ENCODE measurements at regions not wholly inside any gene's neighbourhood (a gene's known extent, or its start where the extent isn't known, plus 50 kb on each side); places are given as distances from the start of the nearest gene placed in this dataset.

GRCh38 chr13:44293374-44293773 is 80.2 kb upstream of the SERP2 start:
- Histone ChIP-seq H3K4me3 (no peak overlapping the region), H3K4me2 (peak overlapping the region in 4 of 11 experiments; percentile 5 to 54 (median 35); a peak in 5 of 22 replicates), H3K27me3 (0 out of 22 replicates have a peak, but pooled peaks cover 0 to 5% (median 0%) of the 10 kb centered on the region in 11 experiments), H3K9ac (no peak overlapping the region), H4K20me1 (no peaks in the 10 kb centered on the region), H3K36me3 (no peaks in the 10 kb centered on the region), H3K27ac (no peak overlapping the region; a peak in 1 of 22 replicates), H3K4me1 (peaks cover 0 to 14% (median 0%) of the 10 kb centered on the region in 10 experiments; a peak in 6 of 20 replicates), H3K9me3 (replicated peaks in 1 of 11) (peaks cover 0 to 30% (median 8%) of the 10 kb centered on the region in 11 experiments; a peak in 11 of 22 replicates)
- no peak for TF ChIP-seq Cebpa-rat (IDR thresholded peaks at IDR 0.05)

GRCh38 chr13:44293908-44294735 is 79.5 kb upstream of the SERP2 start:
- H3K4me3 ChIP-seq: no peak overlapping the region
- no peak for TF ChIP-seq Cebpa-rat (IDR thresholded peaks at IDR 0.05)
- peaks cover 0 to 30% (median 8%) of the 10 kb centered on the region in 11 experiments; a peak in 11 of 22 replicates for H3K9me3 ChIP-seq (replicated peaks in 1 of 11)
- H3K36me3 ChIP-seq: no peaks in the 10 kb centered on the region
- H3K4me1 ChIP-seq: peaks cover 0 to 14% (median 0%) of the 10 kb centered on the region in 10 experiments; a peak in 6 of 20 replicates
- no peaks in the 10 kb centered on the region for H3K27me3 ChIP-seq
- peak overlapping the region in 4 of 11 experiments; percentile 5 to 54 (median 35); a peak in 6 of 22 replicates for H3K4me2 ChIP-seq
- H3K9ac ChIP-seq: no peak overlapping the region
- no peaks in the 10 kb centered on the region for H4K20me1 ChIP-seq
- no peak overlapping the region for H3K27ac ChIP-seq

DNA sequence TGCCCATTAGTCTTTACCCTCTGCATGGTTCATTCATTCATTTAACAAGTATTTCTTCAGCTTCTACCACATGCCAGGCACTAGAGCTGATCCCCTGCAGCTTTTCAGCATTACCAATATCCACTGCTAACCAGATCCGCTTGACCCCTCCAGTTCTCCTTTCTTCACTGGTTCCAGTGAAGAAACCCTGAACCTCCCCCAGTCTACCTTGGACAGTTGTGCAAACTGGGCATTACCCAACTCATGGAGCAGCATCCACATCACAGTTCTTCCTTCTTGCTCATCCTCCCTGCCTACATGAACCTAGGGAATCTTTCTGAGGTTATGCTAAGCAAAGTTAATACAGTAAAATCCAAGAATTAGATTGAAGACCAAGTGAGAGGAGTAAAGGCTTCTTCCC is 78.7 kb upstream of the SERP2 start:
- no peaks in the 10 kb centered on the region for H3K27me3 ChIP-seq
- H3K36me3 ChIP-seq: no peaks in the 10 kb centered on the region
- no peaks in the 10 kb centered on the region for H4K20me1 ChIP-seq
- H3K4me1 ChIP-seq: peaks cover 0 to 14% (median 0%) of the 10 kb centered on the region in 10 experiments; a peak in 6 of 20 replicates
- H3K9me3 ChIP-seq (replicated peaks in 1 of 11): peaks cover 0 to 30% (median 8%) of the 10 kb centered on the region in 11 experiments; a peak in 11 of 22 replicates
- H3K9ac ChIP-seq: no peak overlapping the region
- TF ChIP-seq Cebpa-rat (IDR thresholded peaks at IDR 0.05): no peak
- H3K4me2 ChIP-seq: peak overlapping the region in 2 of 11 experiments; percentile 36 to 54; a peak in 1 of 22 replicates
- H3K27ac ChIP-seq: no peak overlapping the region
- H3K4me3 ChIP-seq: no peak overlapping the region

DNA sequence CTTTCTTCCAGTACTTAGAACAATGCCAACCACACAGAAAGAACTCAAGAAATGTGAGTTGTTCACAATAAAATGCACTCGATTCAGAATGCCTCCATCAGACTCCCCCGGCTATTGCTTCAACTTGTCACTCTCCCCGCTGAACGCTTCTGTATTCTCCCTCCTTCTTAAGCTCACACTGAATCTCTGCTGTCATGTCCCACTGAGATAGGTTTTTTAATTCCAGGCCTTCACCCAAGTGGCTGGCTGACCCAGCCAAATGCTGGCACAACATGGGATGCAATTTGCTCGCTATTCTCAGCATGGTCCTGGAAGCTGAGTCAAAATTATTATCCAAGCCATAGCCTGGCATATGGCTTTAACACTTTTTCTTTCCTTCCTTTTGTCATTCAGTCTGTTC is 76.8 kb upstream of the SERP2 start:
- Histone ChIP-seq H3K9ac (no peak overlapping the region), H3K4me3 (no peak overlapping the region), H4K20me1 (no peaks in the 10 kb centered on the region), H3K36me3 (no peaks in the 10 kb centered on the region), H3K4me1 (peaks cover 8 to 29% (median 13%) of the 10 kb centered on the region in 10 experiments; a peak in 16 of 20 replicates), H3K27ac (no peak overlapping the region), H3K4me2 (no peak overlapping the region), H3K27me3 (no peaks in the 10 kb centered on the region), H3K9me3 (replicated peaks in 1 of 11) (peaks cover 0 to 24% (median 7%) of the 10 kb centered on the region in 11 experiments; a peak in 11 of 22 replicates)
- TF ChIP-seq Cebpa-rat (IDR thresholded peaks at IDR 0.05): no peak

GRCh38 chr13:44298314-44298713 is 75.3 kb upstream of the SERP2 start:
- peaks cover 8 to 33% (median 13%) of the 10 kb centered on the region in 10 experiments; a peak in 16 of 20 replicates for H3K4me1 ChIP-seq
- H3K9ac ChIP-seq: no peak overlapping the region
- H3K9me3 ChIP-seq (replicated peaks in 1 of 11): peaks cover 0 to 11% (median 0%) of the 10 kb centered on the region in 11 experiments; a peak in 6 of 22 replicates
- H3K4me3 ChIP-seq: no peak overlapping the region
- no peak overlapping the region for H3K27ac ChIP-seq
- no peaks in the 10 kb centered on the region for H4K20me1 ChIP-seq
- H3K27me3 ChIP-seq: no peaks in the 10 kb centered on the region
- TF ChIP-seq Cebpa-rat (IDR thresholded peaks at IDR 0.05): no peak
- H3K36me3 ChIP-seq: no peaks in the 10 kb centered on the region
- no peak overlapping the region for H3K4me2 ChIP-seq

GRCh38 chr13:44299152-44299943 is 74.3 kb upstream of the SERP2 start:
- H3K4me3 ChIP-seq: no peak overlapping the region
- no peaks in the 10 kb centered on the region for H3K36me3 ChIP-seq
- H3K9ac ChIP-seq: no peak overlapping the region
- H3K9me3 ChIP-seq (replicated peaks in 1 of 11): 0 out of 22 replicates have a peak, but pooled peaks cover 0 to 8% (median 0%) of the 10 kb centered on the region in 11 experiments
- no peaks in the 10 kb centered on the region for H3K27me3 ChIP-seq
- H3K4me2 ChIP-seq: no peak overlapping the region
- TF ChIP-seq Cebpa-rat (IDR thresholded peaks at IDR 0.05): no peak
- H4K20me1 ChIP-seq: no peaks in the 10 kb centered on the region
- H3K27ac ChIP-seq: no peak overlapping the region
- H3K4me1 ChIP-seq: peaks cover 8 to 23% (median 13%) of the 10 kb centered on the region in 10 experiments; a peak in 16 of 20 replicates

- Histone ChIP-seq H3K9ac (no peak overlapping the region), H3K4me2 (peak overlapping the region; percentile 4 to 72 (median 55); a peak in 20 of 22 replicates), H3K27me3 (0 out of 22 replicates have a peak, but pooled peaks cover 0 to 3% (median 0%) of the 10 kb centered on the region in 11 experiments), H4K20me1 (no peaks in the 10 kb centered on the region), H3K36me3 (no peaks in the 10 kb centered on the region), H3K27ac (peak overlapping the region in 8 of 11 experiments; percentile 5 to 60 (median 39); a peak in 9 of 22 replicates), H3K4me3 (no peak overlapping the region), H3K9me3 (replicated peaks in 1 of 11) (0 out of 22 replicates have a peak, but pooled peaks cover 0 to 8% (median 0%) of the 10 kb centered on the region in 11 experiments), H3K4me1 (peaks cover 9 to 24% (median 14%) of the 10 kb centered on the region in 10 experiments; a peak in 19 of 20 replicates)
- TF ChIP-seq Cebpa-rat (IDR thresholded peaks at IDR 0.05): peak in 5 of 11 experiments; percentile 13 to 60 (median 30); a peak in 4 of 22 replicates
Observed at GRCh38 chr13:44300895-44301638, 72.6 kb upstream of the SERP2 start.

DNA sequence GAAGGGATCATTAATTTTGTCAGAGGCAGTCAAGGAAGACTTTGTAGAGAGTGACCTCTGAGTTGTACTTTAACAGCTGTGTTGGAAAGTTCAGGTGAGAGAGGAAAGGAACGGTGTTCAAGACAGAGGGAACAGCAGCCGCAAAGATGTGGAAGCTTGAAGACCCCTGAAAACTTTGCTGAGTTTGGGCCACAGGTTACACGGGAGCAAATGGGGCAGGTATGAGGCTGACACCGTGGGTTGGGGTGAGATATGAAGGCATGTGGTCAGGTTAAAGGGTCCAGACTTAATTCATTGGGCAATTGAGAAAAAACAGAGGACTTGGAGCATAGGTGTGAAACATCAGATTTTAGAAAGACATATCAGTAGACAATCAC is 72.0 kb upstream of the SERP2 start:
- H3K27me3 ChIP-seq: peaks cover 0 to 6% (median 0%) of the 10 kb centered on the region in 11 experiments; a peak in 3 of 22 replicates
- no peaks in the 10 kb centered on the region for H3K36me3 ChIP-seq
- no peaks in the 10 kb centered on the region for H4K20me1 ChIP-seq
- peaks cover 15 to 30% (median 20%) of the 10 kb centered on the region in 10 experiments for H3K4me1 ChIP-seq
- H3K4me3 ChIP-seq: no peak overlapping the region
- peak in 1 of 11 experiments; percentile 6; a peak in 2 of 22 replicates for TF ChIP-seq Cebpa-rat (IDR thresholded peaks at IDR 0.05)
- peak overlapping the region; percentile 4 to 72 (median 55); a peak in 20 of 22 replicates for H3K4me2 ChIP-seq
- no peak overlapping the region for H3K9ac ChIP-seq
- H3K9me3 ChIP-seq (replicated peaks in 1 of 11): 0 out of 22 replicates have a peak, but pooled peaks cover 0 to 8% (median 0%) of the 10 kb centered on the region in 11 experiments
- peak overlapping the region in 7 of 11 experiments; percentile 5 to 60 (median 36); a peak in 8 of 22 replicates for H3K27ac ChIP-seq
